HG03066 (cell line): ENCODE measurements at regions not wholly inside any gene's neighbourhood (a gene's known extent, or its start where the extent isn't known, plus 50 kb on each side); places are given as distances from the start of the nearest gene placed in this dataset.
"Not testable (repeated sequence)": the region's sequence is repeated elsewhere in the genome, so short reads cannot be mapped to it uniquely, and the experiment has no call there.

ENCODE experiments used
- ATAC-seq: cut with Tn5 transposase; IDR thresholded peaks from one replicate; pipeline ENCODE4 v1.9.1; 2021; ENCODE audit warnings: low read depth; ENCODE audit not compliant: unreplicated experiment

DNA sequence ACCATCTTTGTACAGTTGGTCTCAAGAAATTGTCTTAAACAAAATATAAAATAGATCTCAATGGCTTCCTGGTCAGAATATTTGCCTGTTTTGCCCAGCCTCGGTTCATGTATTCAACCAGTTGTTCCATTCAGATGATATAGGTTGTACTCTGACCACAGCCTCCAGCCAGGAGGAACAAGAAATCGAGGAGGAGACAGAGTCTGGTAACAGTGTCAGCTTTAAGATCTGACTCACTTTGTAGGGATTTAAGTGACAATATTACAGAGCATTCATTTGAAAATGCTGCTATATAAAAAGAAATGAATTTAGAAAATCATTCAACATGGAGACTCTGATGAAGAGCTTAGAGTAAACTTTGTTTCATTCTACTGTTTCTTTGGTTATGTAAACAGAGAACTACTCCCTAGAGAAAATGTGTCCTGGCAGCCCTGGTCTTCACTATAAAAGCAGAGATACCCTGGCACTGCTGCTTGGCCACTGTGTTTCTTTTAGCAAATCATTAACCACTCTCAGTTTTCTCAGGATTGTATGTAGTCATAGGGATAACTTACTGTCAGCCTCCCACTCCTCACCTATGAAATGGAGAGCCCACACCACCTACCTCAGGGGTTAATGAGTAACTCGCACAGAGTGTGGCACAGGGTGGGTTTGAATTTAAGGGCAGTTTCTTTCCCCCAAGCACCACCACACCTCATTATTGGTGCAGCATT is 53.5 kb downstream of the PAGE2 start:
- ATAC-seq = no peak

DNA sequence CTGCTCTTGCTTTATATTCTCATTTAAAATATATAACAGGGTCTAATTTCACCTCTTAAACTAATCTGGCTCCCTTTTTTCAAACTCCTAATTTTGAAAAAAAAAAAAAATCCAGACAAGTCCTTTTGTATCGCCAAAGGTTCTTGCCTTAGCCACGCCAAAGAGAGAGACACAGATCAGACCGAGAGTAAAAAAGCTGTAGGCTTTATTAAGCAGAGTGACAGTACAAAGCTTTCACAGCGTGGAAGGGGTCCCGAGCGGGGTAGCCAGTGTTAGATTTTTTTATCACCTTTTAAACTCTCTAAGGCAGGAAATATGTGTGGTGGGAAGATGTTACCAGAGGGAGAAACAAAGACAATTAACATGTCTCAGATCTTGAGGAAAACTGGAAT is 54.1 kb downstream of the PAGE2 start:
- no peak for ATAC-seq

DNA sequence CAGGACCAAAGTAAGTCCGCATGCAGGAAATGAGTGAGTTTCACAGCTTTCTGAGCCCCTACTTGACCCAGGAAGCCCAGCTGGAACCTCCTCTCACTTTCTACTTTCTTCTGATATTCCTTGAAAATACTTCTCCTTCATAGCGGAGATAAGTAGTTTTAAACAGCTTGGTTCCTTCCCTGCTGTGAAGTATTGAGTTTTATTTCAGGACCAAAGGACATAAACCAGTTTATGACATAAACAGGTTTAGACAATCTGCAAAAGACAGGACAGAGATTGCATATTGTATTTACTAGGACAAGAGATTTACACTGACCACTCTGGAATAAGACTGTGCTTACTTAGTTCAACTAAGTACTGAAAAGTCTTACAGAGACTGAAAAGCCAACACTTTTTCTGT is 54.8 kb downstream of the PAGE2 start:
- no peak for ATAC-seq

DNA sequence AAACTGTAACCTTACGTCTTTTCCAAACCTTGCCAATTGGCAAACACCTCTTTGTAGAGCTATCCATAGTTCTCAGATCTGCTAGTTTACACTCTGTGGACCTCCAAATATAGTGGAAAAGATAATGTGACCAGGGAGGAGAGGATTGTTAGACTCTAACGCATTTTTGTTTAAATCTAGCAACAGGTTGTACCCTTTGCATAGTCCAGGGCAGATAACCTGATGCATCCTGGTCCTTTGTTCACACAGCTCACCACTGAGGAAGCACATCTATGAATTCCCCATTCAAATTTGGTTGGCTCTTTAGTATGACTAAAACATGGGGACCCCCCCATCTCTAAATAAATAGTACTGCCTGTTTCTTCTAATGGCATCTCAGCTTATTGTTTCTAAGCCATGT is 55.9 kb downstream of the PAGE2 start:
- ATAC-seq = no peak

DNA sequence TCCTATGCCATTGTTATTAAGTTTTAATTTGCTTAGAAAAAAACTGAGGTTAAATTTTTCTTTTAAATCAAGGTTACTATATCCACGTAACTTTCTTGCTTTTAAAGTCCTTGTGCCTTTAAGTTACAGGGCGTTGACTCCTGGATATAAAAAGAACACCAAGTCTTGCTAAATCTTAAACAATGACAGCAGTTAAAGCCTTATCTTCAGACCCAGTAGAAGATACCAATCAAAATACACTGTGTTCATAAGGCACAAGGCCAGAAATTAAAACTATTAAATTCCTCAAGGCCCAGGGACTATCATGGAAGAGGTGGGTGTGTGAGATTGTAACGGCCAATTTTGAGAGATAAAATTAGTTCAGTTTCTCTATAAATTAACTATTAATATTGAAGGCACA is 60.4 kb downstream of the PAGE2 start:
- ATAC-seq = no peak

DNA sequence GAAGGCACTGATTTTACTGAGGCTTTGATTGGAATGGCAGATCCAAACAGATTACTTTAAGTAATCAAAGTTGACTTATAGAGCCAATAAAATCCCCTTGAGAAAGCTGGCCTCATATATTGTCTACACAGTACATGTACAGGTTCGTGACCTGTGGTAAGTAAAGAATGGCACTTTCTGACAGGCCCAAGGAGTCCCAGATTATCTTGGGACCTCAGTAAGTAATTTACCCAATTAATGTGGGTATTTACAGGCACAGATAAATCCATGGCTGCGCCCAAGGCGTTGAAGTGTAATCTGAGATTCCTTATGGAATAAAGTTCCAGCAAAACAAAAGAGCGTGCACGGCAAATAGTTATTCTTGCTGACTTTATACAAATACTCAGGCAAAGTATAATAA is 62.4 kb downstream of the PAGE2 start:
- ATAC-seq = no peak

DNA sequence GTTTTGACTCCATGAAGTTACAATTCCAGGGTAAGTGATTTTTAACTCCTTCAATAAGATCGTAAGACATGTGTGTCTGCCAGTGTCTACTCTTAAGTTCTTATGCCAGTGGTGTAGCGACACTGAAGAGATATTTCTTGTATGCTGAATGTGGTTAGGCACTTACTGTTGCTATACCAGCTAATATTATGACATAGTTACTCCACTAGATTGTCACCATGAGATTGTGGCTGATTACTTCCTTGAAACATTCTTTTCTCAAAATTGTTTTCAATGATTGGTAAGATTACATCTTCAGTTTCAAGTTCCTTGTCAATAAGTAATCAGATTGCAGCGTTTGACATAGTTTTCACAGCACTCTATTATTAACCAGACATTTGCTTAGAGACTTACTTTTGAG is 60.6 kb upstream of the PAGE5 start:
- ATAC-seq = no peak

DNA sequence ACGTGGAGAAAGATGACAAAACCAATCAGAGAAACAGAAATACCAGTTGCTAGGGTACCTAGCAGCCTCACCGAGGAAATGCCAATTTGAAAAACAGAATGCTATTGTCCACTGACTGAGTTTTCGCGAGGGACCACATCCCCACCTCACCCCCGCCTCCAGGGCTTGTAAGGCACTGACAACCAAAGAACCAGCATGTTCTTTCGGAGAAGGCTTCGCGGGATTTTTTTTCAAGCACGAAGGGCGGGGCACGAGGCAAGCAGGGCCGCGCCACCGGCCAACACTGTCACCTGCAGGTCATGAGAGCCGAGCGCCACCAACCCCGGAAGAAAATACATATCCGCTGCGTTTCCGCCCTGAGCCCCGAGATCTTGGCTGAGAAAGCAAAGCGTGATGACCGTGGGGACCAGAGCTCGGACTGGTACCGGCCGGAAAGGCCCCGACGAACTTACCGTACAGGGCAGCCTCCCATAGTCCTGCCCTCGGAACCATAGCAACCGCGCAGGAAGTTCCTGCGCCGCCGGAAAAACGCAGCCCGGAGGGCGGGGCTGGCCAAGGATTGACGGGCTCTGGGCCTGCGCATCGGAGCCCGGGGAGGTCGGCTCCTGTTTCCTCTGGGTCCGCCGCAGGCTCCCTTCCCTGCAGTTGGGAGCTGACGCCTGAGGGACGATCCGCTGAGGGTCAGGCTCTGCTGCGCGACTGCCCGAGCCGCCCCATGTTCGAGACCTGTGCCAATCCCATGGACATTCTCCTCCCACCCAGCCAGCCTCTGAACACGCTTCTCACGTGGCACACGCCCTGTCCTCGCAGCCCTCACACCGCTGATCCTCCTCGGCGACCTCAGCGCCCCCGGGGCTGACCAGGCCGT is 59.2 kb upstream of the PAGE5 start:
- peak; percentile 91 for ATAC-seq

DNA sequence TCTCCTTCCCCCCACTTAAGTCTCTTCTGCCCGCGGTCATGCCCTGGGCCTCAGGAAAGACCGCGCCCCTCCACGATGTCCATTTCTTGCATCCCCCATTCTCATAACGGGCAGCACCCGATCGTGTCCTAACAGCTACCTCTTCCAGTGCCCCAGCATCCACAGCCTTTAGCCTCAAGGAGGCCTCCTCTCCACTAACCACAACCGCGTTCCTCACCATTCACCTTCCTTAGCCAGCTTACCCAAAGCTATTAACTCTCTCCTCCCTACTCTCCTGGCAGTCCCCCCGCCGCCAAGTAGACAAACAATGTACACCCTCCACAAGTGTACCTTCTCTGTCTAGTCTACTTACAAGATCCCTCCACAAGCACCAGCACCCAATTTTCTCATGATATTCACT is 58.6 kb upstream of the PAGE5 start:
- ATAC-seq = no peak

DNA sequence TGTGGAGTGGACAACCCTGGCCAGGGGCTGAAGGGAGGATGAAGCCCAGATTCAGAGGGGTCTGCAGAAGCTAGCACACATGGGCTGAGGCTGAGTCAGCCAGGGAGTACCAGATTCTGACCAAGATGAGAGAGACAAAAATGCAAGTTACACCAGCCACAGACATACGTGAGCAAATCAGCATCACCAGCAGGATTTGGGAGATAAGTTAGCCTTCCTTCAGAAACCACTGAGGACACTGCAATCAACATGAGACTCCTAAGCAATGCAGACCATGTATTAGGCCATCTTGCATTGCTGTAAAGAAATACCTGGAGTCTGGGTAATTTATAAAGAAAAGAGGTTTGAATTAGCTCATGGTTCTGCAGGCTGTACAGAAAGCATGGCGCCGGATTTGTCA is 57.0 kb upstream of the PAGE5 start:
- no peak for ATAC-seq

DNA sequence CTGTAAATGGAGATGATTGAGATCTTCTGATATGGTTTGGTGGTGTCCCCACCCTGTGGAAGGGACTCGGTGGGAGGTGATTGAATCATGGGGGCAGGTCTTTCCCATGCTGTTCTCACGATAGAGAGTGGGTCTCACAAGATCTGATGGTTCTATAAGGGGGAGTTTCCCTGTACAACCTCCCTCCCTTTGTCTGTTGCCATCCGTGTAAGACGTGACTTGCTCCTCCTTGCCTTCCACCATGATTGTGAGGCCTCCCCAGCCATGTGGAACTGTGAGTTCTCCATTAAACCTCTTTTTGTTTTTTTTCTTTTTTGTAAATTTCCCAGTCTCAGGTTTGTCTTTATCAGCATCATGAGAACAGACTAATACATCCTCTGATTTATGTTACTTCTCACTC is 55.1 kb upstream of the PAGE5 start:
- ATAC-seq = not testable (repeated sequence)

DNA sequence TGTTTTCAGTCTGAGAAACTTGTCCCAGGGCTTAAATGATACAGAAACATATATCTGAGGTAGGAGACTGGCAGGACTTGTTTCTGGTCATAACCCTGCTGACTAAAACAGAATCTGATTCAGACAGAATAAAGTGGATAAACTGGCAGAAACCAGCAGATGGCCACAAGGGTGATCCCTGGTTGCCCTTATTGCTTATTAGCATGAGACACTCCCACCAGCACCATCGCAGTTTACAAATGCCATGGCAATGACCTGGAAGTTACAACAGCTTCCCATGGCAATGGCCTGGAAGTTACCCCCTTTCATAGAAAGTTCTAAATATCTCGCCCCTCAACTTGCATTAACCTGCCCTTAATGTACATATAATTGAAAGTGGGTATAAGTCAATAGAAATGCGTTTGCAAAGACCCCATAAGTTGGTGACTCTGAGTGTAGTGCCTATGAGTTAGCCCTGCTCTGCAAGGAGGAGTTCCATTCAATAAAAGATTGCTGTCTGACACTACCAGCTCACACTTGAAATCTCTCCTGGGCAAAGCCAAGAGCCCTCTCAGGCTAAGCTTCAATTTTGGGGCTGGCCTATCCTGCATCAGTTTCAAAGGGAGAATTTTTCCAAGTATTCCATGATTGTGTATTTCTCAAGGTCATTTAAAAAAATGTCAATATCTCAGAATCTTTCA is 52.9 kb upstream of the PAGE5 start:
- ATAC-seq = no peak

DNA sequence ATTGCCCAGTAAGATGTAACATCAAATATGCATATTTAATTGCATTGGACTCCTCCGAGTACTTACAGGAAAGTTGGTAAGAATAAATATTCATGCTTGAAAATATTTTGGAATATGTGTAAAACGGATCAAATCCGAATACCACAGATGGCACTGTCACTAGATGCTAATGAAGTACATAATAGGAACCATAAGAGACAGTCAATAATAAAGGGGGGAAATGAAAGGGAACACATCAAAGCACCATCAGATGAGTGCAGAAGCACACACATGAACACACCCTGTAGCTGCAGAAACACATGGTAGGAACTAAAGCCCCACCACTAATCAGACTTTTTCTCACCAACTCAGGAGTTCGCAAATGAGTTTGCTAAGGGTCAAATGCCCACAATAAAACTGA is 52.2 kb upstream of the PAGE5 start:
- ATAC-seq = no peak

DNA sequence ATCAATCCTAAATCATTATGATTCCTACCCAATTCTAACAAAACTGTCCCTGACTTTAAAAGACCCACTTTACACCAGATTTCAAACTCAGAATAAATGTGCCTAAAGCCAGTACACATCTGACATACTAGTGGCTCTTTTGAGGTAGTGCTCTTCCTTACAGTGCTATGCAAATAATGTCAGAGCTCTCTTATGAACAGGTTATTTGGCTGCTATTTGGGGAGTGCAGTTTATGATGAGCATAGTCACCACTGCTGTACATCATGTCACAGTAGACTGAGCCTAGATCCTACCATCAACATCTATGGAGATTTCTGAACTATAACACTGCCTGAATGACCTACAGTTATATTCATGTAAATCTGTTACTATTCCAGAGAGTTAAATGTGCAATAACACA is 50.4 kb upstream of the PAGE5 start:
- no peak for ATAC-seq
